ENCODE measurements at regions not wholly inside any gene's neighbourhood (a gene's known extent, or its start where the extent isn't known, plus 50 kb on each side); places are given as distances from the start of the nearest gene placed in this dataset.

- Histone ChIP-seq H3K36me3 (ENCODE audit: insufficient read depth, low read length) (no peaks in the 10 kb centered on the region), H3K27ac (ENCODE audit: low read length) (no peak overlapping the region), H3K9me2 (replicated peaks; ENCODE audit: insufficient read depth, low read length) (no peaks in the 10 kb centered on the region), H3K9ac (ENCODE audit: low read length) (no peak overlapping the region), H2AFZ (ENCODE audit: low read length) (no peak overlapping the region), H3K27me3 (ENCODE audit: low read length) (peaks cover 4% of the 10 kb centered on the region; the same call in 1 of the 2 replicates), H3K9me3 (ENCODE audit: low read length) (peaks cover 6% of the 10 kb centered on the region; the same call in 1 of the 2 replicates), H3K4me3 (ENCODE audit: low read length) (no peak overlapping the region), H3K4me2 (ENCODE audit: low read depth, low read length, poor library complexity, severe bottlenecking) (no peak overlapping the region), H3K4me1 (ENCODE audit: low read length) (no peaks in the 10 kb centered on the region), H4K20me1 (ENCODE audit: insufficient read depth, low read depth, low read length) (no peaks in the 10 kb centered on the region), H3K79me2 (ENCODE audit: low read length) (no peaks in the 10 kb centered on the region)
- no peak for DNase-seq
Observed at GRCh38 chr1:4959216-4959615, 304.8 kb downstream of the AJAP1 start.

DNA sequence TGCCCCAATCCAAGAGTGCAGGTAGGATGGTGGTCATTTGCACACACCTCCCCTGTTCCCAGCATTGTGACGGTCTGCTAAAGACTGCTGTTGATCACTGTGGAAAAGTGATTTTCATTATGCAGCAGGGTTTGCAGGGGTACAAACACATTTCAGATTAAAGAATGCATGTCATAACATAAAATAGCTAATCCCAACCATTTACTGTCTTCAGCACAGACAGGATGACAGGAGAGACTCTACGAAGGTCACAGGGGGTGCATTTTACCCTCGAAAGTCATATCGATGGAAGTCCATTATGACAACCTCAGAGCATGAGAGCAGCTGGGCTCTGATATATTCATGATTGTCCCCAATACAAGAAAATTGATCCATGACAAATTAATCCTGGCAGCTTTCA is 302.6 kb downstream of the AJAP1 start:
- H3K9me3 ChIP-seq (ENCODE audit: low read length) = peaks cover 10% of the 10 kb centered on the region; the same call in 1 of the 2 replicates
- DNase-seq = no peak
- H3K36me3 ChIP-seq (ENCODE audit: insufficient read depth, low read length) = no peaks in the 10 kb centered on the region
- no peaks in the 10 kb centered on the region for H3K79me2 ChIP-seq (ENCODE audit: low read length)
- H3K4me1 ChIP-seq (ENCODE audit: low read length) = no peaks in the 10 kb centered on the region
- H3K9me2 ChIP-seq (replicated peaks; ENCODE audit: insufficient read depth, low read length) = no peaks in the 10 kb centered on the region
- H3K27ac ChIP-seq (ENCODE audit: low read length) = no peak overlapping the region
- H3K27me3 ChIP-seq (ENCODE audit: low read length) = peaks cover 4% of the 10 kb centered on the region; the same call in 1 of the 2 replicates
- H2AFZ ChIP-seq (ENCODE audit: low read length) = no peak overlapping the region
- H3K9ac ChIP-seq (ENCODE audit: low read length) = no peak overlapping the region
- no peaks in the 10 kb centered on the region for H4K20me1 ChIP-seq (ENCODE audit: insufficient read depth, low read depth, low read length)
- no peak overlapping the region for H3K4me3 ChIP-seq (ENCODE audit: low read length)
- no peak overlapping the region for H3K4me2 ChIP-seq (ENCODE audit: low read depth, low read length, poor library complexity, severe bottlenecking)

- H3K27me3 ChIP-seq (ENCODE audit: low read length) = peaks cover 4% of the 10 kb centered on the region; the same call in 1 of the 2 replicates
Observed at GRCh38 chr1:4954392-4954791, 300.0 kb downstream of the AJAP1 start.

GRCh38 chr1:4951601-4952000 is 297.2 kb downstream of the AJAP1 start:
- no peak overlapping the region for H3K9ac ChIP-seq (ENCODE audit: low read length)
- H3K9me3 ChIP-seq (ENCODE audit: low read length) = peaks cover 10% of the 10 kb centered on the region; the same call in 1 of the 2 replicates
- H2AFZ ChIP-seq (ENCODE audit: low read length) = no peak overlapping the region
- no peaks in the 10 kb centered on the region for H4K20me1 ChIP-seq (ENCODE audit: insufficient read depth, low read depth, low read length)
- no peaks in the 10 kb centered on the region for H3K79me2 ChIP-seq (ENCODE audit: low read length)
- no peak for DNase-seq
- no peaks in the 10 kb centered on the region for H3K36me3 ChIP-seq (ENCODE audit: insufficient read depth, low read length)
- H3K4me2 ChIP-seq (ENCODE audit: low read depth, low read length, poor library complexity, severe bottlenecking) = no peak overlapping the region
- no peaks in the 10 kb centered on the region for H3K4me1 ChIP-seq (ENCODE audit: low read length)
- peaks cover 4% of the 10 kb centered on the region; the same call in 1 of the 2 replicates for H3K27me3 ChIP-seq (ENCODE audit: low read length)
- H3K9me2 ChIP-seq (replicated peaks; ENCODE audit: insufficient read depth, low read length) = no peaks in the 10 kb centered on the region
- H3K27ac ChIP-seq (ENCODE audit: low read length) = no peak overlapping the region
- no peak overlapping the region for H3K4me3 ChIP-seq (ENCODE audit: low read length)

More at GRCh38 chr1:4954392-4954791, 300.0 kb downstream of the AJAP1 start:
- H3K9ac ChIP-seq (ENCODE audit: low read length) = no peak overlapping the region
- H3K4me1 ChIP-seq (ENCODE audit: low read length) = no peaks in the 10 kb centered on the region
- no peak for DNase-seq
- H3K9me2 ChIP-seq (replicated peaks; ENCODE audit: insufficient read depth, low read length) = no peaks in the 10 kb centered on the region
- H2AFZ ChIP-seq (ENCODE audit: low read length) = no peak overlapping the region
- H3K9me3 ChIP-seq (ENCODE audit: low read length) = peaks cover 10% of the 10 kb centered on the region; the same call in 1 of the 2 replicates
- no peaks in the 10 kb centered on the region for H4K20me1 ChIP-seq (ENCODE audit: insufficient read depth, low read depth, low read length)
- H3K36me3 ChIP-seq (ENCODE audit: insufficient read depth, low read length) = no peaks in the 10 kb centered on the region
- H3K4me2 ChIP-seq (ENCODE audit: low read depth, low read length, poor library complexity, severe bottlenecking) = no peak overlapping the region
- no peak overlapping the region for H3K4me3 ChIP-seq (ENCODE audit: low read length)
- no peak overlapping the region for H3K27ac ChIP-seq (ENCODE audit: low read length)
- no peaks in the 10 kb centered on the region for H3K79me2 ChIP-seq (ENCODE audit: low read length)

- Histone ChIP-seq H3K9me2 (replicated peaks; ENCODE audit: insufficient read depth, low read length) (no peaks in the 10 kb centered on the region), H3K27me3 (ENCODE audit: low read length) (no peaks in the 10 kb centered on the region; the same call in 1 of the 2 replicates), H3K9me3 (ENCODE audit: low read length) (no peaks in the 10 kb centered on the region), H3K4me2 (ENCODE audit: low read depth, low read length, poor library complexity, severe bottlenecking) (no peak overlapping the region), H3K79me2 (ENCODE audit: low read length) (no peaks in the 10 kb centered on the region), H3K9ac (ENCODE audit: low read length) (no peak overlapping the region), H3K36me3 (ENCODE audit: insufficient read depth, low read length) (no peaks in the 10 kb centered on the region), H3K4me3 (ENCODE audit: low read length) (no peak overlapping the region), H4K20me1 (ENCODE audit: insufficient read depth, low read depth, low read length) (no peaks in the 10 kb centered on the region), H3K4me1 (ENCODE audit: low read length) (no peaks in the 10 kb centered on the region), H3K27ac (ENCODE audit: low read length) (no peak overlapping the region), H2AFZ (ENCODE audit: low read length) (no peak overlapping the region)
- no peak for DNase-seq
Observed at GRCh38 chr1:4946343-4946742, 291.9 kb downstream of the AJAP1 start.

- no peak for DNase-seq
- Histone ChIP-seq H3K9me3 (ENCODE audit: low read length) (no peaks in the 10 kb centered on the region), H3K79me2 (ENCODE audit: low read length) (no peaks in the 10 kb centered on the region), H3K4me2 (ENCODE audit: low read depth, low read length, poor library complexity, severe bottlenecking) (no peak overlapping the region), H3K9me2 (replicated peaks; ENCODE audit: insufficient read depth, low read length) (no peaks in the 10 kb centered on the region), H4K20me1 (ENCODE audit: insufficient read depth, low read depth, low read length) (no peaks in the 10 kb centered on the region), H2AFZ (ENCODE audit: low read length) (no peak overlapping the region), H3K9ac (ENCODE audit: low read length) (no peak overlapping the region), H3K4me1 (ENCODE audit: low read length) (no peaks in the 10 kb centered on the region), H3K27me3 (ENCODE audit: low read length) (no peaks in the 10 kb centered on the region; the same call in 1 of the 2 replicates), H3K36me3 (ENCODE audit: insufficient read depth, low read length) (no peaks in the 10 kb centered on the region), H3K27ac (ENCODE audit: low read length) (no peak overlapping the region), H3K4me3 (ENCODE audit: low read length) (no peak overlapping the region)
Observed at GRCh38 chr1:4944911-4945310, 290.5 kb downstream of the AJAP1 start.

DNA sequence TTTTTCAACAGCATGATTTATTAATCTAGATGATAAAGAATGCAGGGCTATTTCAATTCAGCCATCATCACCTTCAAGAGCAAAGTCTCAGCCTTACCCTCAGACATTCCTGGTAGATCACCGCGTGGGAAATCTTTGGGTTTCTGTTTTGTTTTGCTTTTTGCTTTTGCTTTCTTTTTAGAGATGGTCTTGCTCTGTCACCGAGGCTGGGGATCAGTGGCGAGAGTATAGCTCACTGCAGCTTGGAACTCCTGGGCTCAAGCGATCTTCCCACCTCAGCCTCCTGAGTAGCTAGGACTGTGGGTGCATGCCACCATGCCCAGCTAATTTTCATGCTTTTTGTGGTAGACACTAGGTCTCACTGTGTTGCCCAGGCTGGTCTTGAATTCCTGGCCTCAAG is 289.7 kb downstream of the AJAP1 start:
- no peak overlapping the region for H3K4me2 ChIP-seq (ENCODE audit: low read depth, low read length, poor library complexity, severe bottlenecking)
- no peaks in the 10 kb centered on the region for H3K36me3 ChIP-seq (ENCODE audit: insufficient read depth, low read length)
- H3K9me2 ChIP-seq (replicated peaks; ENCODE audit: insufficient read depth, low read length) = no peaks in the 10 kb centered on the region
- no peaks in the 10 kb centered on the region for H3K4me1 ChIP-seq (ENCODE audit: low read length)
- no peaks in the 10 kb centered on the region for H4K20me1 ChIP-seq (ENCODE audit: insufficient read depth, low read depth, low read length)
- H3K9me3 ChIP-seq (ENCODE audit: low read length) = no peaks in the 10 kb centered on the region
- no peak overlapping the region for H3K27ac ChIP-seq (ENCODE audit: low read length)
- no peak overlapping the region for H3K9ac ChIP-seq (ENCODE audit: low read length)
- no peak overlapping the region for H3K4me3 ChIP-seq (ENCODE audit: low read length)
- no peaks in the 10 kb centered on the region for H3K79me2 ChIP-seq (ENCODE audit: low read length)
- H2AFZ ChIP-seq (ENCODE audit: low read length) = no peak overlapping the region
- H3K27me3 ChIP-seq (ENCODE audit: low read length) = no peaks in the 10 kb centered on the region; the same call in 1 of the 2 replicates
- DNase-seq = no peak

- no peaks in the 10 kb centered on the region for H3K36me3 ChIP-seq (ENCODE audit: insufficient read depth, low read length)
Observed at GRCh38 chr1:4939266-4939665, 284.9 kb downstream of the AJAP1 start.

More at GRCh38 chr1:4939266-4939665, 284.9 kb downstream of the AJAP1 start:
- no peak overlapping the region for H3K27ac ChIP-seq (ENCODE audit: low read length)
- DNase-seq = no peak
- H2AFZ ChIP-seq (ENCODE audit: low read length) = no peak overlapping the region
- H3K79me2 ChIP-seq (ENCODE audit: low read length) = no peaks in the 10 kb centered on the region
- H3K4me2 ChIP-seq (ENCODE audit: low read depth, low read length, poor library complexity, severe bottlenecking) = no peak overlapping the region
- H3K9ac ChIP-seq (ENCODE audit: low read length) = no peak overlapping the region
- no peaks in the 10 kb centered on the region for H3K9me3 ChIP-seq (ENCODE audit: low read length)
- no peak overlapping the region for H3K4me3 ChIP-seq (ENCODE audit: low read length)
- H3K27me3 ChIP-seq (ENCODE audit: low read length) = no peaks in the 10 kb centered on the region
- no peaks in the 10 kb centered on the region for H3K9me2 ChIP-seq (replicated peaks; ENCODE audit: insufficient read depth, low read length)
- H3K4me1 ChIP-seq (ENCODE audit: low read length) = no peaks in the 10 kb centered on the region
- H4K20me1 ChIP-seq (ENCODE audit: insufficient read depth, low read depth, low read length) = no peaks in the 10 kb centered on the region

Data from Karpas-422 (cell line).